ENCODE measurements at regions not wholly inside any gene's neighbourhood (a gene's known extent, or its start where the extent isn't known, plus 50 kb on each side); places are given as distances from the start of the nearest gene placed in this dataset.

- TF ChIP-seq POLR2A (IDR thresholded peaks at IDR 0.05; ENCODE audit: low read length) (no peak), GATA1 (IDR thresholded peaks at IDR 0.05; ENCODE audit: low read depth, low read length) (no peak)
These were observed 142.3 kb downstream of the KLF12 start for GRCh38 chr13:73991884-73992283.
